ENCODE measurements at regions not wholly inside any gene's neighbourhood (a gene's known extent, or its start where the extent isn't known, plus 50 kb on each side); places are given as distances from the start of the nearest gene placed in this dataset.

GRCh38 chr10:54962134-54962900 is 161.3 kb upstream of the PCDH15 start:
- DNase-seq: no peak

- no peak for DNase-seq
Observed at GRCh38 chr10:54961040-54961439, 160.0 kb upstream of the PCDH15 start.

- DNase-seq: no peak
Observed at GRCh38 chr10:54958844-54959243, 157.8 kb upstream of the PCDH15 start.

- DNase-seq: no peak
Observed at GRCh38 chr10:54947605-54948004, 146.6 kb upstream of the PCDH15 start.

GRCh38 chr10:54940418-54940817 is 139.4 kb upstream of the PCDH15 start:
- no peak for DNase-seq

- no peak for DNase-seq
Observed at GRCh38 chr10:54914049-54914448, 113.0 kb upstream of the PCDH15 start.

GRCh38 chr10:54909165-54909564 is 108.1 kb upstream of the PCDH15 start:
- no peak for DNase-seq

- no peak for DNase-seq
Observed at GRCh38 chr10:54908019-54908418, 107.0 kb upstream of the PCDH15 start.

GRCh38 chr10:54906940-54907339 is 105.9 kb upstream of the PCDH15 start:
- no peak for DNase-seq

GRCh38 chr10:54905578-54906192 is 104.7 kb upstream of the PCDH15 start:
- DNase-seq: no peak

- no peak for DNase-seq
Observed at GRCh38 chr10:54904833-54905232, 103.8 kb upstream of the PCDH15 start.

- DNase-seq: no peak
Observed at GRCh38 chr10:54903745-54904144, 102.7 kb upstream of the PCDH15 start.

GRCh38 chr10:54900584-54900983 is 99.6 kb upstream of the PCDH15 start:
- DNase-seq: no peak

- DNase-seq: no peak
Observed at GRCh38 chr10:54880996-54881395, 80.0 kb upstream of the PCDH15 start.

- no peak for DNase-seq
Observed at GRCh38 chr10:54869022-54869421, 68.0 kb upstream of the PCDH15 start.

- DNase-seq: no peak
Observed at GRCh38 chr10:54866666-54867065, 65.6 kb upstream of the PCDH15 start.

- no peak for DNase-seq
Observed at GRCh38 chr10:54854843-54855242, 53.8 kb upstream of the PCDH15 start.

- DNase-seq: no peak
Observed at GRCh38 chr10:54854389-54854788, 53.4 kb upstream of the PCDH15 start.

- DNase-seq: no peak
Observed at GRCh38 chr10:54853883-54854282, 52.9 kb upstream of the PCDH15 start.

All from right kidney (tissue), 1 donor.